ENCODE measurements at regions not wholly inside any gene's neighbourhood (a gene's known extent, or its start where the extent isn't known, plus 50 kb on each side); places are given as distances from the start of the nearest gene placed in this dataset.
"Not testable (repeated sequence)": the region's sequence is repeated elsewhere in the genome, so short reads cannot be mapped to it uniquely, and the experiment has no call there.

DNA sequence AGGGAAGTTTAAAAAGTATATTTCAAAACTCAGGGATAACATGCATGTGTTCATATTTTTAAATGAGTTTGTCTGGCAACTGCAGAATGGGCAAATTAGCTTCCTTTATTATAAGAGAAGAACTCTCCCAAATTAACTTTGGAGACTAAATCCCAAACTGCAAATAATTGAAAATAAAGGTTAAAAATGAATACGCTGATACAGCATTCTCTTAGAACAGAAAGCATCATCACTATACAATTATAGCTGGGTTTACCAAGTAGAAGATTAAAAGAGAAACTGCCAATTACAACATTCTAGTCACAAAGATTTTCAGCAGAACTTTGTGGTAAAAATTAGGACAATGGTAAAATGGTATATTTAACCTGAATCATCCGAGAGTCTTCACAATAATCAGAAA is 73.3 kb downstream of the OLFM4 start:
- Histone ChIP-seq H3K27me3 (no peaks in the 10 kb centered on the region), H3K9me3 (no peaks in the 10 kb centered on the region), H3K36me3 (no peaks in the 10 kb centered on the region), H3K4me3 (no peak overlapping the region)
- DNase-seq, result no peak

DNA sequence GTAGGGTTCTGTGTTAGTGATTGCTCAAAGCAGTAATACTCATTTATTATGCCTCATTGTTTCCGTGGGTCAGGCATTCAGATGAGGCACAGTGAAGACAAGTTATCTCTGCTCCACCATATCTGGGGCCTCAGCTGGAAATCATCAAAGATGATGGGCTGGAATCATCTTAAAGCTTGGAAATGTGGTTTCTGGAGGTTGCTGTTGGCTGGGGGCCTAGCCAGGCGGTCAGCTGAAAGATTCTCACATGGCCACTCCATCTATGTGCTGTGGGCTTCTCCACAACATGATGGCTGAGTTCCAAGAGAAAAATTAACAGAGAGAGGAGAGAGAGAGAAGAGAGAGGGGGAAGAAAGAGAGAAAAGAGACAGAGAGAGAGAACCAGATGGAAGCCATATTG is 75.5 kb downstream of the OLFM4 start:
- Histone ChIP-seq H3K9me3 (no peaks in the 10 kb centered on the region), H3K27me3 (no peaks in the 10 kb centered on the region), H3K36me3 (no peaks in the 10 kb centered on the region), H3K4me3 (no peak overlapping the region)
- DNase-seq, result no peak

DNA sequence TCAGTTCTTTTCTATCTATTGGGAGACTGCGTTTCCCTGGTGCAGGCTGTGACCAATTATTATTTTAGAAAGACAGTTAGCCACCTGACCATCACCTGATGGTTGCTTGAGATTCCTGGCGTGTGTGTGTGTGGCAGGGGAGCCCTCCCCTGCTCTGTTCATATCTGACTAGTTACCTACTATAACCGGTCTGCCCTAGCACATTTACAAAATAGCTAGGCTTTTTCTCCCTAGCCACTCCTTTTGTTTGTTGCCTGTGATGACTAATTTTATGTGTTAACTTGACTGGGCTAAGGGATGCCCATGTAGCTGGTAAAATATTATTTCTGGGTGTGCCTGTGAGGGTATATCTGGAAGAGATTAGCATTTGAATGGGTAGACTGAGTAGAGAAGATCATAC is 76.9 kb downstream of the OLFM4 start:
- H3K4me3 ChIP-seq, result no peak overlapping the region
- H3K27me3 ChIP-seq, result no peaks in the 10 kb centered on the region
- DNase-seq, result no peak
- no peaks in the 10 kb centered on the region for H3K36me3 ChIP-seq
- no peaks in the 10 kb centered on the region for H3K9me3 ChIP-seq

DNA sequence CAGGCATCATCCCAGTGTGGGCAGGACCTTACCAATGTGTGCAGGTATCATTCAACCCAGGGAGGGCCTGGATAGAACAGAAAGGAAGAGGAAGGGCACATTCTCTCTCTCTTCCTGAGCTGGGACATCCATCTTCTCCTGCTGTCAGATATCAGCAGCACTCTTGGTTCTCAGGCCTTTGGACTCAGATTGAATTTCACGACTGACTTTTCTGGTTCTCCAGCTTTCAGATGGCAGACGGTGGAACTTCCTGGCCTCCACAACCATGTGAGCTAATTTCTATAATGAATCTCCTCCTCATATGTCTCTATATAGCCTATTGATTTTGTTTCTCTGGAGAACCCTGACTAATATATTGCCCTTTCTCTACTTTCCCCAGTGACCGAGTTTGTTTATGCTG is 77.3 kb downstream of the OLFM4 start:
- Histone ChIP-seq H3K27me3 (no peaks in the 10 kb centered on the region), H3K9me3 (no peaks in the 10 kb centered on the region), H3K36me3 (no peaks in the 10 kb centered on the region), H3K4me3 (no peak overlapping the region)
- DNase-seq, result no peak

DNA sequence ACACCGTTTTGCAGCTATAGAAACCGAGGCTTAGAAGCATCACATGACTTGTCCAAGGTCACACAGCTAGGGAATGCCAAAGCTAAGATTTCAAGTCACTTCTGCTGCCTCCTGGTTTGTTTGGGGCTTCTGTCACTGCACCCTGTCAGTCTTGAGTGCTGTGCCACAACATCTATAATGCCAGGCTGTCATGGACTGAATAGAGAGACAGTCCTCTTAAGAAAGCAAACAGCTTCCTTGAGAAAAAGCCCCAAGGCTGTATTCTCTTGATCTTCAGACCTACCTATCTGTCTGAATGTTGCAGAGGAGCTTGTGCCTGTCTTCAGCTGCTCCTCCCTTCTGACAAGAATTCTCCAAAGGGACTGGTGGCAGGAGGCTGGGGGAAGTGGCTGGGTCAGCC is 81.6 kb downstream of the OLFM4 start:
- DNase-seq, result no peak
- Histone ChIP-seq H3K4me3 (no peak overlapping the region), H3K36me3 (no peaks in the 10 kb centered on the region), H3K27me3 (no peaks in the 10 kb centered on the region; the same call in 1 of the 2 replicates), H3K9me3 (no peaks in the 10 kb centered on the region)

DNA sequence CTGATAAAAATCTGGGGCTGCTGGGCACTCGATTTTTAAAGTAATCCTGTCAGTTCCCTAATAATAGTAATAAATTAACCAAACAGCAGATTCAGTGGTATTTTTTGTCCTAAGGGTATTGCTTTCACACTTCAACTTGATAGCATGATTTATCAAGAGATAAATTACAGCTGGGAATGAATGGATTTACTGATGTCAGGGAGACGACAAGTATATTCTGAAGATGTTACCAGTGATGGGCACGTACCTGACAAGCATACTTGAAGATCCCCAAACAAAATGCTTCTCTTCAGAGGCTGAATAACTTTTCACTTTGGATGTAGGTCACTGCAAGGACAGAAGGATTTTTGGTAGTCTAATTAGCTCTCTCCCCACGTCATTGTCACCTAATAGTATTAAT is 82.0 kb downstream of the OLFM4 start:
- H3K27me3 ChIP-seq, result no peaks in the 10 kb centered on the region; the same call in 1 of the 2 replicates
- no peak overlapping the region for H3K4me3 ChIP-seq
- H3K36me3 ChIP-seq, result no peaks in the 10 kb centered on the region
- H3K9me3 ChIP-seq, result no peaks in the 10 kb centered on the region
- no peak for DNase-seq

DNA sequence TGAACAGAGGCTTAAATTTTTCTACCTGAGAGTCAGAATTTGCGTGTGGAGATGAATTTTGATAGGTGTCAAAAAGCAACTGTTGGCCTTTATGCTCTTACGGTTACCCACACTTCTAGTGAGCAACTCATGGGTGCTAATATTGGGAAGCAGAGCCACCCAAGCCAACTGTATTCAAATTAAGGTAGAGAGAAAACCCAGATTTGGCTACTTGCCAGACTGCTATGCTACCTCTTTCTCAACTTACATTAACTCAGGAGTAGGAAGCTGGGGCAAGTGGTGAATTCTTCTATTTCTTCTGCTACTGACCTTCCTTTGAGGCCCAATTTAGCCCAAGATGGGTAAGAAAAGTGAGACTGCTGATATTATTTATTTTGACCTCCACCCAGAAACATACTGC is 83.9 kb downstream of the OLFM4 start:
- H3K27me3 ChIP-seq, result no peaks in the 10 kb centered on the region; the same call in 1 of the 2 replicates
- no peak overlapping the region for H3K4me3 ChIP-seq
- DNase-seq, result no peak
- H3K9me3 ChIP-seq, result no peaks in the 10 kb centered on the region
- H3K36me3 ChIP-seq, result no peaks in the 10 kb centered on the region

DNA sequence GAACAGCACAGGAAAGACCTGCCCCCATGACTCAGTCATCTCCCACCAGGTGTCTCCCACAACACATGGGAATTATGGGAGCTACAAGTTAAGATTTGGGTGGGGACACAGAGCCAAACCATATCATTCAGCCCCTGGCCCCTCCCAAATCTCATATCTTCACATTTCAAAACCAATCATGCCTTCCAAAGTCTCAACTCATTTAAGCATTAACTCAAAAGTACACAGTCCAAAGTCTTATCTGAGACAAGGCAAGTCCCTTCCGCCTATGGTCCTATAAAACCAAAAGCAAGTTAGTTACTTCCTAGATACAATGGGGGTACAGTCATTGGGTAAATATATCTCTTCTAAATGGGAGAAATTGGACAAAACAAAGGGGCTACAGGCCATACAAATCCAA is 88.4 kb downstream of the OLFM4 start:
- not testable (repeated sequence) for H3K9me3 ChIP-seq, H3K36me3 ChIP-seq, DNase-seq, H3K4me3 ChIP-seq, H3K27me3 ChIP-seq

DNA sequence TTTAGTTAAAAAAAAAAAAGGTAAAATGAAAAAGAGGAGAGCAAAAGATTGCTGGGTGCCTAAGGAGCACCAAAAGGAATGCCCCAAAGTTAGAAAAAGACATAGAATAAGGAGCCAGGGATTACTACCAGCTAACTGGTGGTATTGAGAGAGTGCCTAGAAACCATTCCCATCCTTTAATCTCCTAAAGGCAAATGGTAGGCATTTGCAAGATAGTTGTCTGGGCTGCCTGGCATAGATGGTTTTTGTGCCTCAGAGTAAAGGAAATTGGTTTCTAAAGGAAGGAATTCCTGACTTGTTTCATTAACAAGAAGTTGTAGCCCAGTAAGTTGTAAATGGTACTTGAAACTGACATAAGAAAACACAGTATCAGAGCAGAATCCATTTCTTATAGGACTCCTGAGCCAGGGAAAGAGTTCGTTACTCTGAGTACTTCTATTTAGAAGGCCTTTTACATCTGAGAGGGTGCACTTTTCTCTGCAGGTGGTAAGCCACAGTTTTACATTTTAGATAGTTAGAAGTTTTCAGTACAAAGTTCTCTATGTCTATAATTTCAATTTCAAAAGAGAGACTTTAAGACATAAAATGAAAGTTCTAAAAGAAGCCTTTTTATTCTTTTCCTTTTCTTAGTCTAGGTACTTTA is 92.6 kb downstream of the OLFM4 start:
- DNase-seq, result no peak

DNA sequence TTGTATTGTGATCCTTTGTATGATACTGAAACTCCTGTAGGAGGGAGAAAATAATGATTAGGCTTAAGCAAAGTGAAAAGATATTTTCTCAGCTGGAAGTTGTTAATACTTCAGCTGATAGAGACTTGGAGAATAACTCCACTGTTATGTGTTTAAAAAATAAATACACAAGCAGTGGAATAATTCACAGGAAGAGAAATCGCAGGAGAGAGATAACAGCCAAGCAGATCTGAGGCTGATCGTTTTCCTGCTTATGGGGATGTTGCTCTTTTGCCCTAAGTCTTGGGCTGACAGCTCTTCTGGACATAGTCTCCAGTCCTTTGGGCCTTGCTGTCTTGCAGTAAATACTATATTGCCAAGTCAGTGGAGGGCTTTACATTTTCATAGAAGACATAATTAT is 93.3 kb downstream of the OLFM4 start:
- H3K36me3 ChIP-seq, result no peaks in the 10 kb centered on the region
- DNase-seq, result no peak
- H3K9me3 ChIP-seq, result no peaks in the 10 kb centered on the region
- H3K4me3 ChIP-seq, result no peak overlapping the region
- H3K27me3 ChIP-seq, result no peaks in the 10 kb centered on the region

More for the DNA sequence above, 92.6 kb downstream of the OLFM4 start:
- H3K9me3 ChIP-seq, result no peaks in the 10 kb centered on the region
- H3K36me3 ChIP-seq, result no peaks in the 10 kb centered on the region
- no peak overlapping the region for H3K4me3 ChIP-seq
- no peaks in the 10 kb centered on the region for H3K27me3 ChIP-seq

DNA sequence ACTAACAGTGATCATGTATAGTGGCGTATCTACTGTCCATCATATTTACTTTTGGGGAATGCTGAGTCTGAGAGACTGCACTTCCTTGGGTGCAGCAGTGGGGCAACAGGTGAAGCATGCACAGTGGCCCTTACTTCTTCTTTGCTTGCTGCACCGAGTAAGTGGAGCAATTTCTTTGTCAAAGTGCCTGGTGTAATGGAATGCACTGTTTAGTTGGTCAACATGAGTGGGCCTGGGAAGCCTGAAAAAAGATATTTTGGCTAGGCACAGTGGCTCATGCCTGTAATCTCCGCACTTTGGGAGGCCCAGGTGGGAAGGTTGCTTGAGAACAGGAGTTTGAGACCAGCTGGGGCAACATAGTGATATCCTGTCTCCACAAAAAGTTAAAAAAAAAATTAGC is 94.9 kb downstream of the OLFM4 start:
- H3K27me3 ChIP-seq, result no peaks in the 10 kb centered on the region
- no peaks in the 10 kb centered on the region for H3K9me3 ChIP-seq
- H3K36me3 ChIP-seq, result no peaks in the 10 kb centered on the region
- H3K4me3 ChIP-seq, result no peak overlapping the region
- DNase-seq, result no peak

DNA sequence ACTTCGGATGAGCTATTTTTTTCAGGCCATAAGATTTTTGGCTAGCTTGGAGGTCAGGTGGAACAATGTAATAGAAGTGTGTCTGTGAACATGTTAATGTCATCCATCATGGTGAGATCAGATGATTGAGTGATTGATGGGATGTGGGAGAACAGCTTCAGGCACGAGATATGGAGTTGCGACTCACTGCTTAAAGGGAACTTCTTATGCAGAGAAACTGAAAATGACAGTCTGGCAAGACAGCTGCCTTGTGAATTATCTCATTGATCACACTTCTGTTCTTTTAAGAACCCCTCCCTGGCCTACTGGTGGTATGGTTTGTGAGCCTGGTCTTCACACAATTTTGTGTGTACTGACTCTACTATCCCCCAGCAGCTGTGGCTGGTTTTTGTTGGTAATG is 96.0 kb downstream of the OLFM4 start:
- Histone ChIP-seq H3K4me3 (no peak overlapping the region), H3K36me3 (no peaks in the 10 kb centered on the region), H3K27me3 (no peaks in the 10 kb centered on the region), H3K9me3 (no peaks in the 10 kb centered on the region)
- no peak for DNase-seq

DNA sequence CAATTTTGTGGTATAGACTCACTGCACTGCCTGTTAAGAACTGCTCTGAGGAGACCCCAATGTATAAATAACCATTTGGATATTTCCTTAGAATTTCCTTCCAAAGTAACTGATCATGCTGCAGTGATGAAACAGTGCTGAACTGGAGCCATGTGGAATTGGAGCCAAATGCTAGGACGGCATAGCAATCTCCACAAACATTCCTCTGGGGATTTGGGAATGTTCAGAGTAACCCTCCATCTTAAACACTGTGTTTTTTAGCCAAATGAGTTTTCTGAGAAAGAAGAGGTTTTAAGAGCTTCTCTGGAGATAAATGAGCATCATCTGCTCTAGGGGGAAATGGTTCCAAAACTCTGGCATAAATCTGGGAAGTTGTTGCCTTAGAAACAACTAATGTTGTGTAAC is 98.2 kb downstream of the OLFM4 start:
- no peaks in the 10 kb centered on the region for H3K36me3 ChIP-seq
- no peak for DNase-seq
- no peak overlapping the region for H3K4me3 ChIP-seq
- H3K27me3 ChIP-seq, result no peaks in the 10 kb centered on the region; the same call in none of the 2 replicates
- no peaks in the 10 kb centered on the region for H3K9me3 ChIP-seq

DNA sequence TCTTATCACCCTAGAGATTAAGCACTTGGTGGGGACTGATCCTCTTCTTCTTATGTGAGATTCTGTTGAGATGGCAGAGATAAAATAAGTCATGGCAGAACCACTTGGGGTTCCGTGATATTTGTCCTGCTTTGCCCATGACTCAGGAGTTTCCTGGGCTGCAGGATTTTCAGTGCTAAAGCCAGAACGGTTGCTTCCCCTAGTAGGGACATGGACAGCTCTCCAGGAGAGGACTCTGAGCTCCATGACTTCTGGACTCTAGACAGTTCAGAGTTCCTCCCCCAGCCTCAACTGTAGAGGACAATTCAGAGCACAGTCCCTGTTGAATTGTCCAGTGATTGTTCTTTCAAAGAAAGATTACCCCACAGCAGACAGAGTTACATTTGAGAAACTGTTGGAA is 98.8 kb downstream of the OLFM4 start:
- DNase-seq, result no peak

DNA sequence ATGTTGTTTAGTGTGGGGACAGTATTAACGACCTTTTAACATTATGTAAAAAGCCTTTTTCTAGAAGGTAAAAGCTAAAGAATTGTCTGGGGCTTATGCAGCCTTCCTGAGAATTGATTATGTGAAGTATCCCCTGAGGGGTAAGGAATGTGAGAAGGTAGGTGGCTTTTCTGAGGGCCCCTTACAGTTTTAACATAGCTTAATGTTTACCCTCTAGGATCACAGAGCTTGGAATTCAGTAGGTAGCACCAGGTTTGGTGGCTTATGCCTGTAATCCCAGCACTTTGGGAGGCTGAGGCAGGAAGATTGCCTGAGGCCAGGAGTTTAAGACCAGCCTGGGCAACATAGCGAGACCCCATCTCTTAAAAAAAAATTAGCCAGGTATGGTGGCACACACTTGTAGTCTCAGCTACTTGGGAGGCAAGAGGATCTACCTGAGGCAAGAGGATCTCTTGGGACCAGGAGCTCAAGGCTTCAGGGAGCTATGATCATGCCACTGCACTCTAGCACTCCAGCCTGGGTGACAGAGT is 101.3 kb downstream of the OLFM4 start:
- H3K9me3 ChIP-seq, result no peaks in the 10 kb centered on the region
- no peak for DNase-seq
- no peak overlapping the region for H3K4me3 ChIP-seq
- no peaks in the 10 kb centered on the region for H3K36me3 ChIP-seq
- H3K27me3 ChIP-seq, result peaks cover 2% of the 10 kb centered on the region

More for the DNA sequence above, 98.8 kb downstream of the OLFM4 start:
- no peaks in the 10 kb centered on the region for H3K36me3 ChIP-seq
- H3K27me3 ChIP-seq, result no peaks in the 10 kb centered on the region; the same call in none of the 2 replicates
- no peak overlapping the region for H3K4me3 ChIP-seq
- H3K9me3 ChIP-seq, result no peaks in the 10 kb centered on the region

DNA sequence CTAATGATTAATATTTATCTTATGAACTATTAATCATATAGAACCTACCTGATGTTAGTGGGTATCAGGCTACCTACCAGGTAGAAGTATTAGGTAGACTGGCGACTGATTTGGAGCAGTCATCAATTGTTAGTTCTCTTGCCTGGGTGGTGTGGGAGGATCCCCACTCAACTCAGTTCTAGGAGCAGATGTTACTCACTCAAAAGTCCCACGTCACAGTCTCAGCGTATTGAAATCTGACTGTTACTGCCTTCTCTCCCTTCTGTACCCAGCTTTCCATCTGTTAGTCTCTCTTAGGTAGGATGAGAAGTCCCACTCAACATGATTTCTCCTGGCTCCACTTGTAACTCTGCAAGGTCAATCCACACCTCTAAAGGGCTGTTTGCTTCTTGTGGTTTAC is 102.7 kb downstream of the OLFM4 start:
- Histone ChIP-seq H3K27me3 (peaks cover 2% of the 10 kb centered on the region), H3K4me3 (no peak overlapping the region), H3K36me3 (no peaks in the 10 kb centered on the region), H3K9me3 (no peaks in the 10 kb centered on the region)
- DNase-seq, result no peak

DNA sequence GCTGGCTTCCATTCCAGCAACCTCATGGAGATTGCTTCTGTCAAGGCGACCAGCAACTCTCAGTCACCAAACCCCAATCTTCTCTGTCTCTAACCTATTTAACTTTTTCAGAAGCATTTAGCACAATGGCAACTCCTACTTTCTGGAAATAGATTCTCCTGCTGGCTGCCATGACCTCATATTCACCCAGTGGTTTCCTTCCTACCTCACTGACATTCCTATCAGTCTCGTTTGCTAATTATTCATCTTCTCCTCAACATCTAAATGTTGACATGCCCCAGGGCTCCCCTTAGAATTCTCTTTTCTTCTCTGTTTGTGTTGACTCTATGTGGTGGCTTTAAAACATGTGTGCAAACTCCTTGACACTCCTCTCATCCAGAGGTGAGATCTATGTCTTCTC is 106.7 kb downstream of the OLFM4 start:
- Histone ChIP-seq H3K36me3 (no peaks in the 10 kb centered on the region), H3K4me3 (no peak overlapping the region), H3K27me3 (peaks cover 2% of the 10 kb centered on the region), H3K9me3 (no peaks in the 10 kb centered on the region)
- no peak for DNase-seq

DNA sequence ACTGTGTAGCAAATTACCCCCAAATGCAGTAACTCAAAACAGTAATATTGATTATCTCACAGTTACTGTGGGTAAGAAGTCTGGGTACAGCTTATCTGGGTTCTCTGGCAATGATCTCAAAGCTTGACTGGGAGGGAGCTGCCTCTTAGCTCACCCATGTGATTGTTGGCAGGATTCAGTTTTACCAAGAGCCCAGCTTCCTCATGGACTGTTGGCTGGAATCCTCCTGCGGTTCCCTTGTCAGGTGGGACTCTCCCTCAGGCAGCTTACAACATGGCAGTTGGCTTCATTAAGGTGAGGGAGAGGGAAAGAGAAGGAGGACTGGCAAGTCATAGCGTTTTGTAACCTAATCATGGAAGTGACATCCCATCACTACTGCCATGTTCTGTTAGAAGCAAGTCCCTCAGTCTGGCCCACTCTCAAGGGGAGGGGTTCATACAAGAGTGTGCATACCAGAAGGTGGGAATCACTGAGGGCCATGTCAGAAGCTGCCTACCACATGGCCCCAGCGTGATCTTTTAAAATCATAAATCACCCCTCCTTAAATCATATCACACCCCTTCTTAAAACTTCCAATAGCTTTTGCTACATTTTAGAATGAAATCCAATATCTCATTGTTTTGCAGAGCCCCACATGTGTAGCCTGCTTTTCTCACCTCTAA is 108.1 kb downstream of the OLFM4 start:
- H3K27me3 ChIP-seq, result peaks cover 2% of the 10 kb centered on the region; the same call in 1 of the 2 replicates
- no peaks in the 10 kb centered on the region for H3K9me3 ChIP-seq
- no peak overlapping the region for H3K4me3 ChIP-seq
- DNase-seq, result no peak
- H3K36me3 ChIP-seq, result no peaks in the 10 kb centered on the region

All from MG63 (cell line).